Smooth muscle cell (in vitro differentiated cells): ENCODE measurements at regions not wholly inside any gene's neighbourhood (a gene's known extent, or its start where the extent isn't known, plus 50 kb on each side); places are given as distances from the start of the nearest gene placed in this dataset.

ENCODE experiments used
- DNase-seq: peaks from one replicate; lab custom pipeline; 2025; ENCODE audit not compliant: unreplicated experiment; lab: John Stamatoyannopoulos, UW
- H2AFZ ChIP-seq: fragments of 200-600 bp; sonication (generic); 2 replicates; pipeline ENCODE4 v1.6.0; 2016; ENCODE audit warnings: antibody characterized with exemption, low read depth, mild to moderate bottlenecking
- H3F3A ChIP-seq: fragments of 200-600 bp; sonication (generic); 2 replicates; pipeline ENCODE4 v1.6.0; 2017; ENCODE audit warnings: antibody characterized with exemption, low read depth
- H3K27ac ChIP-seq: fragments of 200-600 bp; sonication (generic); 2 replicates; pipeline ENCODE4 v1.5.1; 2016; ENCODE audit warnings: low read depth, mild to moderate bottlenecking
- H3K27me3 ChIP-seq: fragments of 200-600 bp; sonication (generic); 2 replicates; pipeline ENCODE4 v1.6.1; 2016; ENCODE audit warnings: low read depth, mild to moderate bottlenecking
- H3K36me3 ChIP-seq: fragments of 200-600 bp; sonication (generic); 2 replicates; pipeline ENCODE4 v1.5.1; 2016; ENCODE audit warnings: low read depth
- H3K4me1 ChIP-seq: fragments of 200-600 bp; sonication (generic); 2 replicates; pipeline ENCODE4 v1.5.1; 2016; ENCODE audit warnings: low read depth
- H3K4me2 ChIP-seq: fragments of 200-600 bp; sonication (generic); 2 replicates; pipeline ENCODE4 v1.6.0; 2016; ENCODE audit warnings: mild to moderate bottlenecking
- H3K4me3 ChIP-seq: fragments of 200-600 bp; sonication (generic); 2 replicates; pipeline ENCODE4 v1.5.1; 2016; ENCODE audit warnings: mild to moderate bottlenecking
- H3K79me2 ChIP-seq: fragments of 200-600 bp; sonication (generic); 2 replicates; pipeline ENCODE4 v1.6.0; 2016; ENCODE audit warnings: low read depth, mild to moderate bottlenecking
- H3K9ac ChIP-seq: fragments of 200-600 bp; sonication (generic); 2 replicates; pipeline ENCODE4 v1.6.0; 2016; ENCODE audit warnings: low read depth
- H3K9me3 ChIP-seq: fragments of 200-600 bp; sonication (generic); replicated peaks from 2 replicates; pipeline ENCODE4 v1.5.1; 2016; ENCODE audit warnings: low read depth
- H4K20me1 ChIP-seq: fragments of 200-600 bp; sonication (generic); 2 replicates; pipeline ENCODE4 v1.6.0; 2016; ENCODE audit warnings: low read depth
- CTCF ChIP-seq: fragments of 200-600 bp; sonication (generic); IDR thresholded peaks from 2 replicates; pipeline ENCODE4 v1.5.1; 2017; ENCODE audit warnings: borderline replicate concordance, mild to moderate bottlenecking, antibody characterized with exemption; ENCODE audit not compliant: insufficient read depth, poor library complexity, severe bottlenecking
- WGBS: methylation state at CpG from one replicate; pipeline ENCODE4 v1.1.7; 2016; ENCODE audit warnings: low lambda C conversion rate; 5-methylcytosine and 5-hydroxymethylcytosine counted together

- H4K20me1 ChIP-seq = no peaks in the 10 kb centered on the region
- H3F3A ChIP-seq = no peaks in the 10 kb centered on the region
- no peaks in the 10 kb centered on the region for H3K9me3 ChIP-seq
- H3K4me2 ChIP-seq = no peak overlapping the region
- H3K36me3 ChIP-seq = no peaks in the 10 kb centered on the region
- H3K27ac ChIP-seq = no peak overlapping the region
- 53% methylated on average over 3 of the region's 3 CpGs for WGBS
- H3K27me3 ChIP-seq = no peaks in the 10 kb centered on the region
- no peak overlapping the region for H3K9ac ChIP-seq
- no peaks in the 10 kb centered on the region for H3K79me2 ChIP-seq
- no peak overlapping the region for H2AFZ ChIP-seq
- H3K4me3 ChIP-seq = no peak overlapping the region
- no peak for TF ChIP-seq CTCF
- no peaks in the 10 kb centered on the region for H3K4me1 ChIP-seq
- no peak for DNase-seq
Observed at GRCh38 chr4:148812101-148812500, 369.9 kb upstream of the NR3C2 start.

- no peaks in the 10 kb centered on the region for H3K4me1 ChIP-seq
- 95% methylated on average over 2 of the region's 2 CpGs for WGBS
- no peak for TF ChIP-seq CTCF
- no peaks in the 10 kb centered on the region for H3F3A ChIP-seq
- no peak overlapping the region for H3K27ac ChIP-seq
- H3K36me3 ChIP-seq = no peaks in the 10 kb centered on the region
- H3K4me2 ChIP-seq = no peak overlapping the region
- H3K79me2 ChIP-seq = no peaks in the 10 kb centered on the region
- no peaks in the 10 kb centered on the region for H4K20me1 ChIP-seq
- no peak overlapping the region for H2AFZ ChIP-seq
- no peak overlapping the region for H3K9ac ChIP-seq
- no peaks in the 10 kb centered on the region for H3K9me3 ChIP-seq
- H3K27me3 ChIP-seq = no peaks in the 10 kb centered on the region
- no peak overlapping the region for H3K4me3 ChIP-seq
- no peak for DNase-seq
Observed at GRCh38 chr4:148810461-148810860, 368.2 kb upstream of the NR3C2 start.

- H3K36me3 ChIP-seq = no peaks in the 10 kb centered on the region
- H4K20me1 ChIP-seq = no peaks in the 10 kb centered on the region
- no peak overlapping the region for H3K9ac ChIP-seq
- no peaks in the 10 kb centered on the region for H3K79me2 ChIP-seq
- H2AFZ ChIP-seq = no peak overlapping the region
- no peaks in the 10 kb centered on the region for H3K9me3 ChIP-seq
- no peak for DNase-seq
- 64% methylated on average over 1 of the region's 1 CpG for WGBS
- H3K4me1 ChIP-seq = no peaks in the 10 kb centered on the region
- H3K4me2 ChIP-seq = no peak overlapping the region
- no peaks in the 10 kb centered on the region for H3F3A ChIP-seq
- no peak for TF ChIP-seq CTCF
- no peaks in the 10 kb centered on the region for H3K27me3 ChIP-seq
- no peak overlapping the region for H3K27ac ChIP-seq
- no peak overlapping the region for H3K4me3 ChIP-seq
Observed at GRCh38 chr4:148808416-148808815, 366.2 kb upstream of the NR3C2 start.

GRCh38 chr4:148800940-148801339 is 358.7 kb upstream of the NR3C2 start:
- Histone ChIP-seq H4K20me1 (no peaks in the 10 kb centered on the region), H3K4me3 (no peak overlapping the region), H3K27me3 (peaks cover 6% of the 10 kb centered on the region), H3F3A (no peaks in the 10 kb centered on the region), H3K27ac (no peak overlapping the region), H3K4me2 (no peak overlapping the region), H3K9ac (no peak overlapping the region), H3K9me3 (no peaks in the 10 kb centered on the region), H2AFZ (no peak overlapping the region), H3K79me2 (no peaks in the 10 kb centered on the region), H3K36me3 (no peaks in the 10 kb centered on the region), H3K4me1 (no peaks in the 10 kb centered on the region)
- no peak for TF ChIP-seq CTCF
- 87% methylated on average over 4 of the region's 4 CpGs for WGBS
- DNase-seq = no peak
